ENCODE measurements at regions not wholly inside any gene's neighbourhood (a gene's known extent, or its start where the extent isn't known, plus 50 kb on each side); places are given as distances from the start of the nearest gene placed in this dataset.

DNA sequence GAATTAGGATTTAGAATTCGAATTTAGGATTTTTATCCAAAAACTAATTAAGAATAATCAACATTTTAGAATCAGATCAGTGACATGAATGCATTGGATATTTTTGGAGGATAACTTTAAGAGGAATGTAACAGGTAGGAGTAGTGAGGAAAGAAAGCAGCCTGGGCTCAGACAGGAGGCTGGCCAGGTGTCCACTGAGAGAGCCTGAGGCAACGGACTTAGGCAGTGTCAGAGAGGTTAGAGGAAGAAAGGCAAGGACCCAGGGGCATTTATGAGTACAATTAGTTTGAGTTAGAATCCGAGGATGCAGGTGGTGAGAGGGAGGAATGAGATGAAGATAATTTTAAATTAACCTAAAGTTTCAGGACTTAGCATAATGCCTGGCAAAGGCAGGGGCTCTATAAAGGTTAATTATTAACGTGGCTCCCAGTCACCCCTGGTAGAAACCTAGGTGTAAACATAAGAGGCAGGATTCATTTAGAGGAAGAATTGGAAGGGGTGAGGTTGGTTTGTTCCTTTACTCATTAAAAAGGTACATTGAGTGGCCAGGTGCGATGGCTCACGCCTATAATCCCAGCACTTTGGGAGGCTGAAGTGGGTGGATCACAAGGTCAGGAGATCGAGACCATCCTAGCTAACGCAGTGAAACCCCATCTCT, 507.1 kb downstream of the TMEM182 start:
- DNase-seq (ENCODE audit: low read depth in 3 of 3), result no peak

DNA sequence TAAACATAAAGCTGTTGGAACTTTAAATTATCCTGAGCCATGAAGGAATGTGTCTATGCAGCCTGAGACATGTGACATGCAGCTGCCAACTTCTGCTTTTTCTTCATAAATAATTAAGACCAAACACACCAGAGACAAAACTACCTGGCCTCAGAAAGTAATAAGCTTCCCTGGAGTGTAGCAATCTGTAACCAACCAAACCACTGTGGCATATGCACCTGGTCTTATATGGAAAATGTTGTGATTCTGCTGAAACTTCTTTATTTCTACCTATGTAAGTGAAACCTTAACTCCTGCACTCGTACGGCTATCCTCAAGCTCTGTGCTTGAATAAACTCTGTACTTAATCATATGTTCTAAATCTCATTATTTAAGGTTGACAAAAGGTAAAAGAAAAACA, 515.0 kb downstream of the TMEM182 start:
- DNase-seq (ENCODE audit: low read depth in 3 of 3), result no peak

DNA sequence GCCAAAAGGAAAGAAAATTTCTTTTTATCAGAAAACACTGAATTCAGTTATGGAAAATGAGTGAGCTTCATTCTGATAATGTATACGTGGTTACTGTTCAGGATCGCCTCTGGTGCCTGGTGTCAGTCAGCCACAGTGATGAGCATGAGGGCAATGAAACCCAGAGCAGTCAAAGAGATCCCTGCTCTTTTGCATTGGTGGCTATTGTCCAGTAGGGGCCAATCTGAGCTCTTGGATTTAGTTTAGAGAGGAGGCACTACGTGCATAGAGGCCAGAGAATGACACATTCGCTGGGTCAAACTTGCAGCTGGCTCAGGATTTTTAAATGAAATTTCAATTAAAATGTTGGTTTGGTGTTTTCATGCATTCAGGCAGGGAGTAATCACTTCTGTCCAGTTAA, 522.9 kb downstream of the TMEM182 start:
- DNase-seq (ENCODE audit: low read depth in 3 of 3), result no peak

DNA sequence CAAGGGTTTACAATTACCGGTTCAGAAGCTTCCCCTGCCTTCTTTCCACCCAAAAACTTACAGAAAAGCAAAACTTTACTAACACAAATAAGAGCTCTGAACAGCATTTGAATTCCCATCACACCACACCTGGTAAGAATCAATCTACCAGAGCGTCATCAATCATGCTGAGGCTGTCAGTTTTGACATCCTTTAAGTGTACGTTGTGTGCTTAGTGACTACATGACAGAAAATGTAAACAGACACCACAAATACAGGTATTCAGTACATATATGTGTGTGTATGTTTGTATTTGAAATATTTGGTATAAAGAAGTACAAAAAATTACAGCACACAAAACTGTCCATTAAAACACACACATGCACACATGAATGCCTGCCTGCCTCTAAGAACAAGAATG, 523.5 kb downstream of the TMEM182 start:
- DNase-seq (ENCODE audit: low read depth in 3 of 3), result no peak

DNA sequence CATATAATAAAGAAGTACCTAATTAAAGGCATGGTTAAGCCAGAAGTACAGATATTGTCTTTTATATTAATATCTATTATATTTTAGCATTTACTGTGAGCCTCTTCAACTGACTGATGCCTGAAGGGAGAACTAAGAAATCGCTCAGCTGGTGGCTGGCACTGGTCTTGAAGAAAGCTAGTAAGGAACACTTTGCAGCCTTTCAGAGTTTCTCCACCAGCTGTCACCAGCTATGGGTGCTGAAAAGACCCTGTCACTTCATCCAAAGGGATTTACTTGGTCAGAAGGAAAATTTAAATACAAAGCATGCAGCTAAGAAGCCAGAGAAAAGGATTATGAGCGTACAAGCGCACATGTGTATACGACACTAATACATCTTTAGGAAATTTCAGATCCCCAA, 525.9 kb downstream of the TMEM182 start:
- no peak for DNase-seq (ENCODE audit: low read depth in 3 of 3)

DNA sequence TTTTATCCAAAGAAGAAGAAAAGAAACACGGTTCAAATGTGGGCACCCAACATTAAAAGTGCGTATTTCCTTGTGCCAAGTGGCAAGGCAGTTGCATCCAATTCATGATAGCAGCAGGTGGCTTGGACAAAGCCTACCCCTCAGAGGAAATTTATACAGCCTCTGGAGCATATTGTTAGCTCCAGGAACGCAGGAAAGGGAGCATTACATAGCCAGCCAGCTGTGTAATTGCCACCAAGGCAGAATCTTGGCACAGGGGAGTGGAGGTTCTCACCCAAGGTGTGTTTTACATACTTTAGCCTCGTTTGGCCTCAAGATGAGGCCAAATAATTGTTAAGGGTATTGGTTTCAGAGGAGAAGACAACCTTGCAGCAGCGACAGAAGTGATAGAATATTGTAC, 526.9 kb downstream of the TMEM182 start:
- no peak for DNase-seq (ENCODE audit: low read depth in 3 of 3)

DNA sequence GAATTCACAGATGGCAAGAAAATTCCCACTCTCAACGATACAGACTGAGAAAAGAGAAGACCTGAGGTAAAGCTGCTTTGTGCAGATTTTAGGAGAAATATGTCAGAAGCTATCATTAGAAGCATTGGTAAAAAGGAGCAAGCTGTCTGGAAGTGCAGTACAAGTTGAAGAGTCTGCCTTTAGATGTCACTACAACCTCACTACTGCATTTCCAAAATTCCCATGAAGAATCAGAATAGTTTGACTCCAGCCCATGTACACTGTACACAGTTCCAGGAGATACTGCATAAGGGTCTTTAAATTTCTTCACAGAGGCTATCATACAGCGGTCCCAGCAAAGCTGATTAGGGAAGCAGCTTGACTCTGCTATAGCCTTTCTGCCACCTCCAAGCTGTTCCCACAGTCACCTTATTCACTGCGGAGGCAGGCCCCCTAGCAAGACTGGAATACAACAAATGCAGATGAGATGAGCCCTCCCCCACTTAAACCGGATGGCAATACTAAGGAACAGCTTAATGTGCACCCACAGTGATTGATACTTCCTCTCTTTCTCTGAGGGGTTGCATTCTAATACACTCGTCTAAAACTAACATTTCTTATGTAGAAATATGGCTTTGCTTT, 527.4 kb downstream of the TMEM182 start:
- DNase-seq (ENCODE audit: low read depth in 3 of 3), result no peak

- DNase-seq (ENCODE audit: low read depth in 3 of 3), result no peak
Measured at GRCh38 chr2:103292573-103292972, 530.7 kb downstream of the TMEM182 start.

DNA sequence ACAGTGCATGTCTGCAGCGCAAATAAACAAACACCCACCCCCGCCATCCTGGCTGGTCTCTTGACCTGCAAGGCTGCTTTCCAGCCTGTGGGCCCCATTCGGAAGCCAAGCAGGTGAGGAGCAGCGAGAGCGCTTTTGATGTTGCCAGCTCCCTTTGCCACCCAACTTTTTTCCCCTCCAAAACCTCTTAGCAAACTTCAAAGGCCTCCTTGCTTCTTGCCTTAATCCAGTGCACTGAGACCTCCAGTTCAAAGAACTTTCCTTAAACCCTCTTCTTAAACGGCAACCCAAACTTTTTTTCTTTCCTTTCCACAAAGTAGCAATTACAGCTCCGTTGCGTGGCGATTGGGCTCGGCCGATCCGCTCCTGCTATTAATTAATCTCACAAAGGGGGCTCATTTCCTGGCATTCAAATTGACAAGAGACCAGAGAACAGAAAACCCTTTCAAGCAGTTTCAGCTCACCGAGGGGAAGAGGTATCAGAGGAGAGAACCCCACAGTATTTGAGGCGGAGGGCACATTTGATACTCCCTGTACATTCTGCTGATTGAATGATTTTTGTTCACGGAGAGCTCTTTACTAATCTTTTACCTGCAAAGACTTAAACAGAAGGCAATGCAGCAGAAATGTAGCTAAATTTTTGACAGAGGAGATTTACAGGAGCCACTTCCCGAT, 531.4 kb downstream of the TMEM182 start:
- no peak for DNase-seq (ENCODE audit: low read depth in 3 of 3)

DNA sequence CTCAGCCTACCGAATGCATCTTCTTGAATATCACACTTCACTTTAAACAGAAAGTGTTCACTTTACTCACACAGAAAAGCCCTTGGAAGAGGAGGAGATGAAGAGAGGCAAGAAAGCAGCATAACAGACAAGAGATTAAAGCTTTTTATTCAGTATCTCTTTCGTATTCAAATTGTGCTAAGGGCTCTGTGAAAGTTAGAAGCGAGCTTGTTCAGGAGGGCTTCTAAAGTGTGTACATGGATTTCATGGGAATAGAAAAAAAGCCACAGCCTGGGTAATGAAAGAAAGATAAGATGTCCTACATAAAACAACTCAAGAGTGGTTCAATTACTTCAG, 531.9 kb downstream of the TMEM182 start:
- DNase-seq (ENCODE audit: low read depth in 3 of 3), result no peak

DNA sequence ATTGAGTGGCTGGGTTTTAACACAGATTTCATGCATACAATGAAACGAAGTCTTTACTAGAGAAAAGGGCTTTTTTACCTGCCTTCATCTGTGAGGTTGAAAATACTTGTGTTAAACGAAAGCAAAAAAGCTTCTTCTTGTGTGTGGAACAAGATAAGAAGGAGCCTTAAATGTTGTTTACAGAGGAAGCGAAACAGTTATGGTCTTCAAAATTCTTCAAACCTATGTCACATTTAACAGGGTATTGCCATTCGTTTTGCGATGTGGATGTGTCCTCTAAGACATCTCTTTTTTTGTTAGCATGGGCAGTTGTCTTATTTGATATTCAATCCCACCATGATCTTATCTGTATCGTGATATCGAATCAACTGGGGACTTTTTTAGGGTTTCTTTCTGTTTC, 532.6 kb downstream of the TMEM182 start:
- DNase-seq (ENCODE audit: low read depth in 3 of 3), result no peak

GRCh38 chr2:103295591-103295990, 533.8 kb downstream of the TMEM182 start:
- DNase-seq (ENCODE audit: low read depth in 3 of 3), result no peak

DNA sequence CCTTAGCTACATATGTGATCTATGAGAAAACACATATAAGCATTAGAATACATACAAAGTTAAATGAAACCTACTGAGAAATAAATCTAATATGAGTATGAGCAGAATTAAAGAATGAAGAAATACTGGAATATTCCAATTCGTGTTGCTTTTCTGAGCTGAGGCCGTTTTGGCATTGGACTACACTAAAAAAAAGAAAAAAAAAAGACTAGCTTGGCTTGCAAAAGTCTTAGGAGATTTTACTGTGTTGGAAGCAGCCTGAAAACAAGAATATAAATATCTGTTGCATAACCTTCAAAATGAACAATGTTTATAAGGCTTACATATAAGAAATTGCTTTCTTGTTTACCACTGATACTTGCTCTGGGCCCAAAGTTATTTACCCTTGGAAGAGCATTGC, 562.8 kb downstream of the TMEM182 start:
- no peak for DNase-seq (ENCODE audit: low read depth in 3 of 3)

DNA sequence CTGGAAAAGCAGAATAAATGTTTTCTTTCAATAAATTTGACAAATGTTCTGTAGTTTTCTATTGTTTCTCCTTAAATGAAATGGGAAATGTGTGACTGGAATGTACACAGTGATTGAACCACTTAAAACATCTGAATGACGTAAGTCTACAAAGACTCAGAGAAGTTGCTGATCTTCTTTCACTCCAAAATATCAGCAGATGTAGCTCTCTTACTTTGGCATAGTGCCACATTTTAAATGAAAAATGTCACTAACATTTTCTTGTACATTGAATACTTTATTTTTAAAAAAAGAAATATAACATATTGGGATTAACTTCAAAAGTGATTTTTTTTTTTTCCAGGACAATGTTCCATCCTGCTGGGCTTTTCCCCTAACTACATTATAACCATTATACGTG, 565.6 kb downstream of the TMEM182 start:
- DNase-seq (ENCODE audit: low read depth in 3 of 3), result no peak

- DNase-seq (ENCODE audit: low read depth in 3 of 3), result no peak
Measured at GRCh38 chr2:103327966-103328365, 566.1 kb downstream of the TMEM182 start.

- DNase-seq (ENCODE audit: low read depth in 3 of 3), result no peak
Measured at GRCh38 chr2:103335403-103335802, 573.6 kb downstream of the TMEM182 start.

DNA sequence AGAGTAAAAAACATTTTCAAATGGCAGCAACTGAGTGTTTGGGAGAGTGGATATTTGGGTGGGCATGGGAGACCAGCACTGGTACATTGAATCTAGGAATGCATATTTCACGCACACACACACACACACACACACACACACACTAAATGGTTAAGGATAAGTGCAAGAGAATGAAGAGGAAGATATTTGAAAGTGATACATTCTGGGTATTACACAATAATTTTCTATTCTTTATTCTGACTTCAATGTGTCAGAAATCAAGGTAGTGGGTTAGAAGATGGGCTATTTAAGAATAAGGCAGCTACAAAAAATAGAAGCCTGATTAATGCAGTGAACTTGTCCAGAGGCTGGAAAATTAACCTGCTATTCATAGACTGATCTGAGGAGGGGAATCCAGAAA, 577.0 kb downstream of the TMEM182 start:
- DNase-seq (ENCODE audit: low read depth in 3 of 3), result no peak

- DNase-seq (ENCODE audit: low read depth in 3 of 3), result no peak
Measured at GRCh38 chr2:103346780-103347179, 584.9 kb downstream of the TMEM182 start.

DNA sequence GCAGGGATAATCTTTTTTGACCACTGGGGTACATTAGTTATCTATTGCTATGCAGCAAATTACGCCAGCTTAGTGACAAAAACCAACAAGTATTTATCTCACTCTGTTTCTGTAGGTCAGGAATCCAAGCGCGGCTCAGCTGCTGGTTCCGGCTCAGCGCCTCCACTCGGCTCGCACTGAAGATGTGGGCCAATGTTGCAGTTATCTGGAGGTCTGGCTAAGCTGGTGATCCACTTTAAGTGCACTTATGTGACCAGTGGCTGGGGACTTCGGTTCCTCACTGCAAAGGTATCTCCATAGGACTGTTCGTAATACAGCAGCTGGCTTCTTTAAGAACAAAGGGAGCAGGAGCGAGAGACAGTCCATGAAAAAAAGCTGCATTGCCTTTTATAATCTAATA, 591.9 kb downstream of the TMEM182 start:
- DNase-seq (ENCODE audit: low read depth in 3 of 3), result no peak

DNA sequence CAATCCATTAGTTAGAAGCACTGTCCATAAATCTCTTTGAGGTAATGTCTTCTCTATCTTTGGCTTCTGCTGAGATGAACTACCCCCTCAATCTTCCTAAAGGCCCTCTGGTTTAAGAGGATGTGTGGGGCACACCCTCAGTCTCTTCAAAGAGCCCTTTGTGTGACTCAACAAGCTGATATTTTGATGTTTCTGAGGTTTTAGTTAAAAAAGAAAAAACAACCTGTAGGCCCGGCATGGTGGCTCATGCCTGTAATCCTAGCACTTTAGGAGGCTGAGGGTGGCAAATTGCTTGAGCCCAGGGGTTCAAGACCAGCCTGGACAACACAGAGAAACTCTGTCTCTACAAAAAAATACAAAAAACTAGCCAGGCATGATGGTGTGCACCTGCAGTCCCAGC, 593.5 kb downstream of the TMEM182 start:
- DNase-seq (ENCODE audit: low read depth in 3 of 3), result no peak

DNA sequence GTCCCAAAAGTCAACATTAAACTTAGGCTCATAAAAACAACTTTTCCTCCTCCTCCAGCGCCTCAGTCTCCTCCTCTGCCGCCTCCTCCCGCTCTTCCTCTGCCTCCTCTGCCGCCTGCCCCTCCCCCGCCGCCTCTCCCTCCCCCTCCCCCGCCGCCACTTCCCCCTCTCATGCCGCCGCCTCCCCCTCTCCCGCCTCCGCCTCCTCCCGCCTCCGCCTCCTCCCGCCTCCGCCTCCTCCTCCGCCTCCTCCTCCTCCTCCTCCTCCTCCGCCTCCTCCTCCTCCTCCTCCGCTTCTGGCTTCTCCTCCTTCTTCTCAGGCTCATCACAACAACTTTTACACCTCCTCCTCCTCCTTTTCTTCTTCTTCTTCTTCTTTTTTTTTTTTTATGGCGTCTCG, 599.9 kb downstream of the TMEM182 start:
- no peak for DNase-seq (ENCODE audit: low read depth in 3 of 3)

- DNase-seq (ENCODE audit: low read depth in 3 of 3), result no peak
Measured at GRCh38 chr2:103363639-103364038, 601.8 kb downstream of the TMEM182 start.

- no peak for DNase-seq (ENCODE audit: low read depth in 3 of 3)
Measured at GRCh38 chr2:103364177-103364576, 602.3 kb downstream of the TMEM182 start.

- no peak for DNase-seq (ENCODE audit: low read depth in 3 of 3)
Measured at GRCh38 chr2:103365071-103365470, 603.2 kb downstream of the TMEM182 start.
